22Rv1 (cell line): ENCODE measurements at regions not wholly inside any gene's neighbourhood (a gene's known extent, or its start where the extent isn't known, plus 50 kb on each side); places are given as distances from the start of the nearest gene placed in this dataset.

Experiments
- CTCF ChIP-seq: fragments of 450-650 bp; IDR thresholded peaks from 2 replicates; pipeline ENCODE4 v1.5.1; 2017; ENCODE audit warnings: mild to moderate bottlenecking
- ZFX ChIP-seq: fragments of 450-650 bp; IDR thresholded peaks from 2 replicates; pipeline ENCODE4 v1.6.1; 2017; ENCODE audit warnings: antibody characterized with exemption, borderline replicate concordance

GRCh38 chr18:77754475-77755044 lies 504.9 kb downstream of the GALR1 start:
- TF ChIP-seq CTCF, result no peak
- TF ChIP-seq ZFX, result no peak
